GM19099 (cell line): ENCODE measurements at regions not wholly inside any gene's neighbourhood (a gene's known extent, or its start where the extent isn't known, plus 50 kb on each side); places are given as distances from the start of the nearest gene placed in this dataset.

Experiments used
- POLR2A ChIP-seq: IDR thresholded peaks from 3 replicates; pipeline ENCODE4 v1.6.1; 2011; ENCODE audit warnings: low read depth; ENCODE audit not compliant: insufficient read length; ENCODE audit errors: extremely low read depth

GRCh38 chr13:90686442-90686841, 661.0 kb upstream of the MIR17HG start:
- TF ChIP-seq POLR2A, result no peak

GRCh38 chr13:90689111-90689510, 658.4 kb upstream of the MIR17HG start:
- no peak for TF ChIP-seq POLR2A

DNA sequence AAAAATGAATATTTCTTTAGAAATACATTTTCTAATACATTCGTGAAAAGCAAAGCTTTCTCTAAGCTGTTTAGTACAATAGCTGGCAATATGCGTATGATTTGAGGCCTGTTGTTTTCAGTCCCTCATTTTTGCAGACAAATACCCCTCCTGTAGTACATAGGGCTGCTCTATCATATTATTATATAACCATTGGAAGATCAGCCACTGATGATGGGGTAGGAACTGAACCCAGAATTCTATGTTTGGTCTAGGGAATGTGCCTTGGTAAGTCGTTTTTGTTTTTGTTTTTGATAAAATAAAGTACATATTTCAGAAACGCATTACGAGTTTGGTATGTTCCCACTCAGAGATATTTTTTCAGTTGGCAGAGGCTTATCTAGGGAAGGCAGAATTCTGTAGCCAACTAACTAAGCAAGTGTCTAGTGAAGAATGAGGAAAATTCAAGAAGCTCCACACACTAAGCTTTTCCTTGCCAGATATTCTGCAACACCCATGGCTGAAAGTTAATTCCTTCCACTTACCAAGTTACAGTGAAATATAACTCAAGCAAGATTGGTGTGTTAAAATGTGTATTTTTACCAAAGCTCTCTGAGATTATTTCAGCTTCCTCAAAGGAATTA, 656.9 kb upstream of the MIR17HG start:
- TF ChIP-seq POLR2A, result no peak

GRCh38 chr13:90696254-90696653, 651.2 kb upstream of the MIR17HG start:
- TF ChIP-seq POLR2A, result no peak

GRCh38 chr13:90696656-90697055, 650.8 kb upstream of the MIR17HG start:
- no peak for TF ChIP-seq POLR2A

DNA sequence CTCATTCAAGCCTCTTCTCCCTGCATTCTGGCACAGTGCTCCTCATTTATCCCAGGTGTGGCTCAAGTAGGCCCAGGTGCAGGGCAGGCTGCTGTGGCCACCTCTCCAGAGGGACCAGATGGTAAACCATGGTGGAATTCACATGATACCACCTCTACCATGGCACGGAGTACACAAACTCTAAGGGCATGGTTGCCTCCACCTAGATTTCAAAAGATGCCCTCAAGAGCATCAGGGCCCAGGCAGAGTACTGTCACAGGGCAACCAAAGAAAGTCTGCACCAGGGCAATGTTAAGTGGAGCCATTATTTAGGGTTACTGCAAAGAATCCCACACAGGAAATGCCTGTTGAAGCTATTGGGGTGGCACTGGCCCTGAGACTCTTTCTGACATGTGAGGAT, 647.1 kb upstream of the MIR17HG start:
- no peak for TF ChIP-seq POLR2A

- TF ChIP-seq POLR2A, result no peak
Observed at GRCh38 chr13:90701264-90701663, 646.2 kb upstream of the MIR17HG start.

DNA sequence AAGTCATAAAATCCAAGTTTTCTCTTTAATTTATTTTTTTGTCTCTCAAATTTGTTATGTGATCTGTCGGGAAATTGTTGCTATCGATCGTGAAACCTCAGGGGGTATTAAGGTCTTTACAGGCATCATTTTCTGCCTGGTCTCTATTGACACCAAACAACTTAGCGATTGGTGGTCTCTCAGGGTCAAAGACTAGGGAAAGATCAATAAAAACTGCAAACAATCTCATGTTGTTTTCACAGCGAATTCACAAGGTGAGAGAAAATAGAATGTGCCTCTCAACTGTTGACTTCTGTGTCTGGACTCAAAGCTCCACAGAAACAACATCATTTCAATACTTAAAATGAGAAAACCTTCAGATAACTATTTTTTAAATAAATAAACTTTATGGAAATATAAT, 645.4 kb upstream of the MIR17HG start:
- TF ChIP-seq POLR2A, result no peak

GRCh38 chr13:90706631-90707030, 640.9 kb upstream of the MIR17HG start:
- no peak for TF ChIP-seq POLR2A

DNA sequence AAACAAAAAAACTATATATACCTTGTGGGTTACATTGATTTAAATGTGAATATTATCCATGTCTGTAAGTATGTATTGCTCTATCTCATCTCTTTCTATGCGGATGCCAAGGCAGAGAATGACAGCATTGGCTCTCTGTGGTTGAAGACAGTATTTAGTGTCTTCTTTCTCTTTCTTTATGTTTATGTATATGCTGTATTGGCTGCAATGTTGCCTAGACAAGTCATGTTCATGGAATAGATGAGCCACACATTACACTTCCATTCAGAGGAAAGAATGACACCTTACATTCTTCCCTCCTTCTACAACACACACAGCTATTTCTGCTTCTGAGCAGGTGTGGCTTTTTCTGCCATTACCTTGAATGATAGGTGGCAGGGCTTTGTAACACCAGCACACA, 639.4 kb upstream of the MIR17HG start:
- no peak for TF ChIP-seq POLR2A

DNA sequence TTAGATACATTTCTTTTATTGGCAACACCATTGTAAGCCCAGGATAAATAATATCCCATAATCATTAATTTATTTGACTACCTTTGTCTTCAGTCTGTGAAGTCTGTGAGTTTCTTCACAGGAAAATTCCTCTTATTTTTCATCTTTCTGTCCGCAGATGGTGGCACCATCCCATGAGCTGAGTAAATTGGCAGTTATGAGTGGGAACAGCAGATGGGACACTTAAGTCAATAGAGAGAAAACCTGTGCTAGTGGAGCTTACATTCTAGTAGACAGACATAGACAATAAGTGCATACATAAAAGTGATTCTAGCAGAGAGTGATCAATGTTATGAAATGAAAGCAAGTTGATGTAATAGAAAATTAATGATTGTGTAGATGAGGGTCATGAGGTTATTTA, 638.2 kb upstream of the MIR17HG start:
- no peak for TF ChIP-seq POLR2A

GRCh38 chr13:90710164-90710759, 637.2 kb upstream of the MIR17HG start:
- no peak for TF ChIP-seq POLR2A

DNA sequence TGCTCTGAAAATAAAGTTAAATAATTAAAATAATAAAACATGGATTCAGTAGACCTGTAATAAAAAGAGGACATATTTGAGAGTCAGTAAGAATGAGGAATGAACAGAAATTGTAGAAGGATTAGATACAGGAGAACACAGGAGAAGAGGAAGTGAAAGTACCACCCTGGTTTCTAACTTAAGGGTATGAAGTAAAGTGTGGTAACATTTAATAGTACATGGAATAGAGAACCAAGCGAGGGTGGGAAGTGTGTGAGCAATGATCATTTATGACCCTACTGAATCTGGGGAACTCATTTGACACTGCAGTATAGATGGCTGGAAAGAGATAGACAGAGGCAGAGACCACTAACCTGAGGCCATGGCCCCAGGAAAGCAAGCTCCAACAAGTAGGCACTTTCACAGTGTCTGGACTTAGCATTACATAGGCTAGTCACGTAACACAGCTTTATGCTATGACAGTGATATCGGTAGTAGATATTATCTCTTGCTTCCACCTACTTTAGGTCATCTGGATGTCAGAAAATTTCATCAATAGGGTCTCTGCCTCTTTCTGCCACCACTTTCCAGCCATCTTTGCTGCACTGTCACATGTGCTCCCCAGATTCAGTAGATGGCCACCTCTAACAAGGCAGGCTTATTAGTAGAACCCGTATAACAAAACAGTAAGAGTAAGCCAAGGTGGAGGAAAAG, 633.9 kb upstream of the MIR17HG start:
- no peak for TF ChIP-seq POLR2A

- TF ChIP-seq POLR2A, result no peak
Observed at GRCh38 chr13:90715485-90715884, 632.0 kb upstream of the MIR17HG start.

DNA sequence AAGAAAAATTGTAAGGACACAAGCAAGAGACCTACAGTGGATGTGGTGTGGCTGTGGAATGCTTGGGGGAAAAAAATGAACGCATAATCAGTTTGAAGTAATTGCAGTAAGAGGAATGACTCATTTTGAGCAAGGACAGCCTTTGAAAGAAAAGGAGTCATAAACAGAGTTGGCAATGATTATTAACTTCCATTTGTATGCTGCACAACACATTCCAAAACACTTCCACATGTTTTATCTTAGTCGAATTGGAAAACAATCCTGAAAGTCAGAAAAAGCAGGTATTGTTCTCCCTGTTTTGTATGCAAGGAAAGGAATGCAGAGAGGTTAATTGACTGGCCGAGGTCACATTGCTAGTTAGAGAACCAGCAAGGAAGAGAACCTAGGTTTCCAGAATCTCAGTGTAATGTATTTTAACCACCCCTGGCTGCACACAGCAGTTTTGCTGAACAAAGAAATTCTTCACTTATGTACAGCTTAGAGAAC, 630.0 kb upstream of the MIR17HG start:
- no peak for TF ChIP-seq POLR2A

DNA sequence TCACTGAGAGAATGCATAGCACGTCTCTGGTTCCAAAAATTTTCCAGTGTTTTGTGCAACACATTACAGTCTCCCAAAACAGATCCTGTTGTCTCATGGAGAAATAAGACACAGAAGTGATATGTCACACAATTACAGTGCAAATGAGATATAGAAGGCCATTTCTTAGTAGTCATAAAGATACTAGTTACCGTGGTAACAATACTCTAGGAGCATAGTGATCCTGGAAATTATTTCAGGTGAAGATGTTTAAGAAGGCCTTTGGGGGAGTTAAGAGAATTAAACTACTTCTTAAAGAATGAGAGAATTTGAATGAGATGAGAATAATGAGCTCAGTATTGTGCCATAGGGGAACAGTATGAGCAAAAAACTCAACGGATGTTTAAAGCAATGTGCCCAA, 628.0 kb upstream of the MIR17HG start:
- no peak for TF ChIP-seq POLR2A

GRCh38 chr13:90721937-90722336, 625.5 kb upstream of the MIR17HG start:
- no peak for TF ChIP-seq POLR2A

DNA sequence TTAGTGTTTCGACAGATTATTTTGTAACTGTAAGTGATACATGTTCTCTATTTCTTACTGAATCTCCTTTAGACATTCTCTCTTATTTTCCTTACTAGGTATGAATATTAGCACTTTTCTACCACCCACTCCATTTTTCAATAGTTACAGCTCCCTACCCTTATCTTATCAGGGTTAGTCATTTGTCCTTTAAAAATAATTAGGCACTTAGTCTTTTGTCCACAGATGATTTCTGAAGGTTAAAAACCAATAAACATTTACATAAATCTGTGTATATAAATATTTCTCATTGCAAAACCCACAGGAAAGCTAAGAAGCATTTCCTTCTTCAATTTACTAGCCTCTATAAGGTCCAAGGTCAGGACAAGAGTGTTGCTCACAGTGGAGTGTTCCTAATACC, 624.1 kb upstream of the MIR17HG start:
- no peak for TF ChIP-seq POLR2A
